LoVo (cell line): ENCODE measurements at regions not wholly inside any gene's neighbourhood (a gene's known extent, or its start where the extent isn't known, plus 50 kb on each side); places are given as distances from the start of the nearest gene placed in this dataset.

Source experiments
- DNase-seq: peaks from one replicate; pipeline ENCODE4 v3.0.0-alpha.2; 2016; ENCODE audit warnings: low spot score

DNA sequence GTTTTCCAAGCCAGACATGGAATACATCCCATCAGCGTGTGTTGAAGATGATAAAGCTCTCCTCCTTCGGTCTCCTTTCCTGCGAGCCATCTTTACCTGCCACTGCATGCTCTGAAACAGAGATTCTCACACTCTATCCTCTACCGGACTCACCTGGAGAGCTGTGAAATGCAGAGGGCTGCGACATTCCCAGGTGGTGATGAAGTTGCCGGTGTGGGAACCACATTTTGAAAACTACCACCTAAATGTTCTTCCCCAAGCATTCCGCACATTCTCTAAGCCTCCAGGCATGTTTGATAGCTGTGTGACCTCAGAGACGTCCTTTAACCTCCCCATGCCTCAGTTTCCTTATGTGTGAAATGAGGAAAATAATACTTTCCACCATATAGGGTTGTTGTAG lies 226.2 kb upstream of the RAB6C start:
- DNase-seq, result no peak

GRCh38 chr2:129754421-129754820 lies 225.0 kb upstream of the RAB6C start:
- DNase-seq, result no peak

DNA sequence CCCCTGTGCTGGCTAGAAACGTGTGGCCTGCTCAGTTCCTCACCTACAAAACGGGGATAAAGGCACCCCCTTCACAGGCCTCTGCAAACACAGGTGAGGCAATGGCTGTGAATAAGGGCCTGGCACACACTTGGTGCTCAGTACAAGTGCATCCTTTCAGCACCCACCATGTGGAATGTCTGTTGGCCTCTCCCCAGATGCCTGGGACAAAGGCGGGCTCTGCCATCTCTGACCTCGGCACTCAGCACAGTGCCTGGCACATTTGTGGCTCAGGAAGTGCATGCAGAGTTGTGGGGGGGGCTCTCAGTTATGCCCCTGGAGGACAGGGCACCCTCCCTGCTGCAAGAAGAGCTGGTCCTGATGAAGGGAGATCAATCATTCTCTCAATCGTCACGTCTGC lies 224.6 kb upstream of the RAB6C start:
- DNase-seq, result no peak

DNA sequence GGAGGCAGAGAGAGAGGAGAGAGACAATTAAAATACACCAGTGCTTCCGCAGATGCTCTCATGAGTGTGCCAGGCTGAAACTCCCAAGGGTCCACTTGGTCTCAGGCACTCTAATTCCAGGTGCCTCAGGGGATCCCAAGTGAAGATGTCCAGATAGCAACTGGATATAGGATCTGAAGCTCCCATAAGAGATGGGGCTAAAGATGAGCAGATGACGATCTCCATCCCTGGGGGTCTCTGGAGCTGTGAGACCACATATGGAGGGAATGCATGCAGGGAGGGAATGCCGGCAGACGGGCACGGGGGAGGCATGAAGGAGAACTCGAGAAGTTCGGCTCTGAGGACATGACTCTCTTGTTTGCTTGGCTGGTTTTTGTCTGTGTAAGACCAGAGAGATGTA lies 223.7 kb upstream of the RAB6C start:
- DNase-seq, result no peak

DNA sequence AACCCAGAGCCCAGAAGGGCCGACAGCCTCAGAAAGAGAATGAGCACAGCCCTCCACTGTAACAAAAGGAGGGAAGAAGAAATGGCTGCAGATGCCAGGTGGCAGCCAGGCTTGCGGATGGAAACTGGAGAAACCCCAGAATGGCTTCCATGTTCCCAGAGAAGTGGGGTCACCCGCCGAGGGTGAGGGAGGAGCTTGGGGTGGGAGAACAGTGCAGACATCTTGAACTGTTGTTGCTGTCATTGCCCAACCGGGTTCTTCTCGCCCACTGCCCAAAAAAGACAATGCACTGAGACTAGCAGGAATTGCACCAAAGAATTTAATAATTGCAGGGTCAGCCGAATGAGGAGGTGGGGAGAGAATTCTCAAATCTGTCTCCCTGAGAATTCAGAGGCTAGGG lies 223.2 kb upstream of the RAB6C start:
- DNase-seq, result no peak

- DNase-seq, result no peak
These were observed 222.0 kb upstream of the RAB6C start for GRCh38 chr2:129757366-129757914.

DNA sequence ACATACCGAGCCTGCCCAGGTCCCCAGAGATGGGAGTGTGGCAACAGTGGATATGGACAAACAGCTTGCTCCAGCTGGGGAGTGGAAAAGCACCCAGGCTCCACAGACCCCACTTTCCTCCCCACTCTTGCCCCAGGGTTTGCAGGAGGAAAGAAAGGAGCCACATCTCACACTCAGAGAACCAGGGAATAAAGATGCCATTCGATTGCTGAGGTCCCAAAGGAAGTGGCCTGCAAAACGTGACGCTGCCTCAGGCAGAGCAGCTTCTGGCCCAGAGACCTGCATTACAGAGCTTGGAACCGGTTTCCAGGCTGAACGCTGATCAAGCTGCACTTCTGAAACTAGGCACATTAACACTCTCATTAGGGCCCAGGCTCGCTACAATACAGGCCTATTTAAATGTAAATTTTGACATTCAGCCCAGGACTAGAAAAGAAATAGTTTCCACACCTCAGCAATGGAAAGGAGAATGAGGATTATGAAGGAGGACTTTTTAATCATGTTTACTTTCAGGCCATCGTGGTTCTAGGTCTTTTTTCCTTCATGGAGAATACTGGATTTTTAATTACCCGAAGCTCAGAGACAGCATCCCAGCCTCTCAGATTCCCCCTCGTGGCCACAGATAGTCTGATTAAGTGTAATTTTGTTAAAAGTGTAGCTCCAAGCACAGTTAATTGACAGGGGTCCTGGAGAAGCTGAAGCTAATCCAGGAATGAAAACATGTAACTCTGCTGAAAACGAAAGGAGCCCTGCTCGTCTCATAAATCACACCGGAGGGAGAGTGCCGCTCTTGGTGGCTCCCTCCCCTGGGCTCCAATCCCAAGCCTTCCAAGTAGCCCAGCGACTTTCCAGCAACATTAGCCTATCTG lies 221.3 kb upstream of the RAB6C start:
- DNase-seq, result no peak

GRCh38 chr2:129758784-129759471 lies 220.5 kb upstream of the RAB6C start:
- no peak for DNase-seq

- no peak for DNase-seq
These were observed 219.9 kb upstream of the RAB6C start for GRCh38 chr2:129759472-129760010.

- no peak for DNase-seq
These were observed 218.8 kb upstream of the RAB6C start for GRCh38 chr2:129760669-129761068.

GRCh38 chr2:129761569-129762021 lies 217.9 kb upstream of the RAB6C start:
- no peak for DNase-seq

GRCh38 chr2:129762386-129763189 lies 216.9 kb upstream of the RAB6C start:
- DNase-seq, result no peak

DNA sequence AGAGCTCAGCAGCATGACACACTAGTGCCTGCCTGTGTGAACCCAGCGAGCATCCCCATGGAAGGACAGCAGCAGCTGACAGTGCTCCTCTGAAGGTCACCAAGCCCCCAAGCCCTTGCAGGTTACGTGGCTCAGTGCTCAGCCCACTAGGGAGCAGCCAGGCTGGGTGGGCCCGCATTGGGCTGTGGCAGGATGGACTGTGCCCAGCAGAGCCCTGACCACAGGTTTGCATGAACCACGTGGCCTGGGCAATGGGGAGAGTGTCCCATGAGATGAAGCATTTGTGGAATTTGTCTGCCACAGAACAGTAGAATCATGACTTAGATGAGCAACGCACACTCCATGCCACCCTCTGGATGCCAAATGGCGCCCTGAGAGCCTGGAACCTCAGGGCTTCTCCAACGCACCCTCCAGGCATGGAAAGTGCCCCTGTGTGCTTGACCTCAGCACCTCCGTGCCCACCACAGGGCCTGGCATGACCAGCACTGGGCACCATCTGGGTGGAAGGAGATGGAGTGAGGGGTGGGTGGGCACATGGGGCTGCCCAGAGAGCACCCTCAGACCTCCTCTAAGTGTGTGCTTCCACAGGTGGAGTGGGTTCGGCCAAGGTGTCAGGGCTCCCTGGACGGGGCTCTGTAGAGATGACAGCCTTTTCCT lies 216.1 kb upstream of the RAB6C start:
- no peak for DNase-seq

GRCh38 chr2:129763966-129764365 lies 215.5 kb upstream of the RAB6C start:
- no peak for DNase-seq

- no peak for DNase-seq
These were observed 214.8 kb upstream of the RAB6C start for GRCh38 chr2:129764376-129765325.

DNA sequence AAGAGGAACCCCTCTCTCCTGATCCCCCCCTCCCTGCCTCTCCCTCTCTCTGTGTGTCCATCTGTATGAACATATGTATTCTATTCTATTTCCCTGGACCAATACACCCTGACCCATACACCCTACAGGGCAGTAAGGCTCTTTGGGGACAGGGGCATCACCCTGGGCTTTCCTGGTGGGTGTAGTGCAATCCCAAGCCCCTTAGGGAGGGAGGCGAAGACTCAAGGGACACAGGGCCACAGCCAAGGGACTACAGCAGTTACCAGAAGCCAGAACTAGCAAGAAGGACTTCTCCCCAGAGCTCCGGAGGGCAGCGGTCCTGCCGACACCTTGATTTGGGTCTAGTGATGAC lies 214.2 kb upstream of the RAB6C start:
- no peak for DNase-seq

DNA sequence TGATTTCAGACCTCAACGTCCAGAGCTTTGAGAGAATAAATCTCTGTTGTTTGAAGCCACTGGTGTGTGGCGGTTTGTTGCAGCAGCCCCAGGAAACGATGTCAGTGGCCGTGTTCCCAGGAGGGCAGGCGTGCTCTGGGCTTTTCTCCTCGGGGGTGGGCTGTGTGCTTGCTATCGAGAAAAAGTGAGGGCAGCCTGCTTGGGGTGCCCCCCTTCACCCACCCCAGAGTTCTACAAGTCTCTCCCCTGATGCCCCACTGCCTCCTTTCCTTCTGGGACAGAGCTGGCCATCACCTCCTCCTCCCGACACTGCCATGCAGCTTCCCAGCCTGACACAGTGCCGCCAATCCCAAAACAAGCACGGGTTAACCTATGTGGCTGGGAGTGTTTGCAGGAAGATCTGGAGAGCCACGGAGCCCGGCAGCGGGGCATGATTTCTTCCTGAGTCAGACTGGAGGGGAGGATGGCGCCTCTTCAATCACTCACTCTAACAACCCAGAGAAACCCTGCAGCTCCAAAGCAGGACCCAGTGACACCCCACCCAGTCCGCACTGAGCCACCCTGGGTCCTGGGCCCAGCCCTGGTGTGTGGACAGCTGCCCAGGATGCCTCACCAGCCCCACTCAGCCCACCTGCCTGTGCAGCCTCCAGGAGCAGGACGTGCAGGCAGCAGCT lies 213.7 kb upstream of the RAB6C start:
- DNase-seq, result no peak

GRCh38 chr2:129766374-129766993 lies 213.0 kb upstream of the RAB6C start:
- no peak for DNase-seq

- no peak for DNase-seq
These were observed 212.0 kb upstream of the RAB6C start for GRCh38 chr2:129767346-129768035.
